OCI-LY1 (cell line): ENCODE measurements at regions not wholly inside any gene's neighbourhood (a gene's known extent, or its start where the extent isn't known, plus 50 kb on each side); places are given as distances from the start of the nearest gene placed in this dataset.

Source experiments
- CTCF ChIP-seq: fragments of 200-600 bp; sonication (generic), shearing (Covaris generic); IDR thresholded peaks from 2 replicates; pipeline ENCODE4 v1.5.1; 2017; ENCODE audit warnings: mild to moderate bottlenecking, antibody characterized with exemption, low read length, moderate library complexity, mixed read lengths
- EZH2 ChIP-seq: fragments of 200-600 bp; sonication (generic), shearing (Covaris generic); IDR thresholded peaks from 2 replicates; pipeline ENCODE4 v1.8.0; 2017; ENCODE audit warnings: borderline replicate concordance, mixed run types, mild to moderate bottlenecking, antibody characterized with exemption, low read length, moderate library complexity, mixed read lengths

GRCh38 chr2:103176294-103176915 is 414.6 kb downstream of the TMEM182 start:
- no peak for TF ChIP-seq CTCF
- no peak for TF ChIP-seq EZH2
